Uterus (tissue), 3 donors: ENCODE measurements at regions not wholly inside any gene's neighbourhood (a gene's known extent, or its start where the extent isn't known, plus 50 kb on each side); places are given as distances from the start of the nearest gene placed in this dataset.

Experiments
- DNase-seq, 2 donors: peaks; one replicate each; pipeline ENCODE4 v3.0.0-alpha.2; 2019 to 2020
- H3K27ac ChIP-seq, 2 donors: fragments of 200-600 bp; sonication (generic); 1 replicate in 1 of 2; 2 replicates in 1 of 2; pipeline ENCODE4 v1.5.1; 2016 to 2018
- H3K27me3 ChIP-seq, 2 donors: fragments of 200-600 bp; sonication (generic); one replicate each; pipeline ENCODE4 v1.5.1; 2018 to 2019; ENCODE audit warnings: control low read depth in 1 of 2
- H3K36me3 ChIP-seq, 2 donors: fragments of 200-600 bp; sonication (generic); one replicate each; pipeline ENCODE4 v1.5.1; 2019; ENCODE audit warnings: control low read depth in 1 of 2
- H3K4me1 ChIP-seq, 2 donors: fragments of 200-600 bp; sonication (generic); one replicate each; pipeline ENCODE4 v1.5.1; 2018 to 2019; ENCODE audit warnings: control low read depth in 1 of 2
- H3K4me3 ChIP-seq, 2 donors: fragments of 200-600 bp; sonication (generic); 1 replicate in 1 of 2; 2 replicates in 1 of 2; pipeline ENCODE4 v1.5.1; 2018 to 2019; ENCODE audit warnings: mild to moderate bottlenecking in 1 of 2
- H3K9me3 ChIP-seq, 2 donors: fragments of 200-600 bp; sonication (generic); one replicate each; pipeline ENCODE4 v1.5.1; 2019; ENCODE audit warnings: control low read depth in 1 of 2
- CTCF ChIP-seq, 4 experiments: fragments of 200-600 bp in 2 of 4; fragments of 450-650 bp in 2 of 4; sonication (generic) in 2 of 4; IDR thresholded peaks; one replicate each; pipeline ENCODE4 v1.5.1; 2016 to 2019; ENCODE audit warnings: antibody characterized with exemption in 4 of 4, mild to moderate bottlenecking in 2 of 4, moderate library complexity in 1 of 4
- POLR2A ChIP-seq, 2 donors: fragments of 450-650 bp; IDR thresholded peaks; one replicate each; pipeline ENCODE4 v1.6.1; 2016; ENCODE audit warnings: antibody characterized with exemption in 2 of 2, mild to moderate bottlenecking in 1 of 2, moderate library complexity in 1 of 2
- intact Hi-C: fragments of 100-400 bp; cut with DNase I; formaldehyde crosslinking; loops from one replicate; pipeline ENCODE4 v1.15.1; 2023; ENCODE audit warnings: low total_unique reads
- donor health status: DM: yes; HTN: yes; CAD: no.

- TF ChIP-seq POLR2A (IDR thresholded peaks at IDR 0.05) (no peak), CTCF (IDR thresholded peaks at IDR 0.05) (no peak)
- Histone ChIP-seq H3K4me1 (no peaks in the 10 kb centered on the region), H3K27ac (no peak overlapping the region), H3K4me3 (no peak overlapping the region), H3K9me3 (no peaks in the 10 kb centered on the region), H3K36me3 (no peaks in the 10 kb centered on the region), H3K27me3 (no peaks in the 10 kb centered on the region)
- intact Hi-C loops = no loop called here
- no peak for DNase-seq
Measured at GRCh38 chr14:53523226-53523625, 370.1 kb upstream of the DDHD1 start.

- DNase-seq = no peak
- Histone ChIP-seq H3K27me3 (no peaks in the 10 kb centered on the region), H3K36me3 (no peaks in the 10 kb centered on the region), H3K4me1 (no peaks in the 10 kb centered on the region), H3K27ac (no peak overlapping the region), H3K4me3 (no peak overlapping the region), H3K9me3 (no peaks in the 10 kb centered on the region)
- intact Hi-C loops = no loop called here
- TF ChIP-seq POLR2A (IDR thresholded peaks at IDR 0.05) = no peak
- no peak for TF ChIP-seq CTCF (IDR thresholded peaks at IDR 0.05)
Measured at GRCh38 chr14:53520078-53520928, 367.2 kb upstream of the DDHD1 start.

- TF ChIP-seq POLR2A (IDR thresholded peaks at IDR 0.05) (no peak), CTCF (IDR thresholded peaks at IDR 0.05) (no peak)
- H3K4me1 ChIP-seq = no peaks in the 10 kb centered on the region
- H3K36me3 ChIP-seq = no peaks in the 10 kb centered on the region
- H3K27me3 ChIP-seq = no peaks in the 10 kb centered on the region
- H3K27ac ChIP-seq = no peak overlapping the region
- no peak overlapping the region for H3K4me3 ChIP-seq
- DNase-seq = no peak
- intact Hi-C loops = no loop called here
- H3K9me3 ChIP-seq = no peaks in the 10 kb centered on the region
Measured at GRCh38 chr14:53519137-53519536, 366.0 kb upstream of the DDHD1 start.

GRCh38 chr14:53517270-53517960 is 364.3 kb upstream of the DDHD1 start:
- DNase-seq = no peak
- intact Hi-C loops = no loop called here
- no peak overlapping the region for H3K27ac ChIP-seq
- TF ChIP-seq POLR2A (IDR thresholded peaks at IDR 0.05) (no peak), CTCF (IDR thresholded peaks at IDR 0.05) (no peak)
- H3K36me3 ChIP-seq = no peaks in the 10 kb centered on the region
- H3K9me3 ChIP-seq = no peaks in the 10 kb centered on the region
- no peaks in the 10 kb centered on the region for H3K27me3 ChIP-seq
- no peaks in the 10 kb centered on the region for H3K4me1 ChIP-seq
- no peak overlapping the region for H3K4me3 ChIP-seq

- Histone ChIP-seq H3K27ac (no peak overlapping the region), H3K27me3 (no peaks in the 10 kb centered on the region), H3K4me3 (no peak overlapping the region), H3K4me1 (no peaks in the 10 kb centered on the region), H3K36me3 (no peaks in the 10 kb centered on the region), H3K9me3 (no peaks in the 10 kb centered on the region)
- TF ChIP-seq POLR2A (IDR thresholded peaks at IDR 0.05) = no peak
- TF ChIP-seq CTCF (IDR thresholded peaks at IDR 0.05) = no peak
- intact Hi-C loops = no loop called here
- DNase-seq = no peak
Measured at GRCh38 chr14:53516261-53516774, 363.2 kb upstream of the DDHD1 start.
